BLaER1 treated with 17β-estradiol and CSF1 and Interleukin-3, amounts not matched to agents 10 nM and 100 nM (cell line): ENCODE measurements at regions not wholly inside any gene's neighbourhood (a gene's known extent, or its start where the extent isn't known, plus 50 kb on each side); places are given as distances from the start of the nearest gene placed in this dataset.
"Not testable (repeated sequence)": the region's sequence is repeated elsewhere in the genome, so short reads cannot be mapped to it uniquely, and the experiment has no call there.

Experiments
- H3K27ac ChIP-seq, 11 experiments: shearing (Covaris generic); formaldehyde crosslinking; 2 replicates each; pipeline ENCODE4 v1.8.1; 2022
- H3K27me3 ChIP-seq, 11 experiments: shearing (Covaris generic); formaldehyde crosslinking; 2 replicates each; pipeline ENCODE4 v1.8.1; 2022
- H3K36me3 ChIP-seq, 11 experiments: shearing (Covaris generic); formaldehyde crosslinking; 2 replicates each; pipeline ENCODE4 v1.8.1; 2022
- H3K4me1 ChIP-seq, 10 experiments: shearing (Covaris generic); formaldehyde crosslinking; 2 replicates each; pipeline ENCODE4 v1.8.1; 2022
- H3K4me2 ChIP-seq, 11 experiments: shearing (Covaris generic); formaldehyde crosslinking; 2 replicates each; pipeline ENCODE4 v1.8.1; 2022
- H3K4me3 ChIP-seq, 10 experiments: shearing (Covaris generic); formaldehyde crosslinking; 2 replicates each; pipeline ENCODE4 v1.8.1; 2022
- H3K9ac ChIP-seq, 11 experiments: shearing (Covaris generic); formaldehyde crosslinking; 2 replicates each; pipeline ENCODE4 v1.8.1; 2022
- H3K9me3 ChIP-seq, 11 experiments: shearing (Covaris generic); formaldehyde crosslinking; replicated peaks in 1 of 11; 2 replicates each; pipeline ENCODE4 v1.8.1; 2022
- H4K20me1 ChIP-seq, 11 experiments: shearing (Covaris generic); formaldehyde crosslinking; 2 replicates each; pipeline ENCODE4 v1.8.1; 2022
- Cebpa-rat ChIP-seq, 11 experiments: shearing (Covaris generic); IDR thresholded peaks; 2 replicates each; pipeline ENCODE4 v1.8.1; 2022

DNA sequence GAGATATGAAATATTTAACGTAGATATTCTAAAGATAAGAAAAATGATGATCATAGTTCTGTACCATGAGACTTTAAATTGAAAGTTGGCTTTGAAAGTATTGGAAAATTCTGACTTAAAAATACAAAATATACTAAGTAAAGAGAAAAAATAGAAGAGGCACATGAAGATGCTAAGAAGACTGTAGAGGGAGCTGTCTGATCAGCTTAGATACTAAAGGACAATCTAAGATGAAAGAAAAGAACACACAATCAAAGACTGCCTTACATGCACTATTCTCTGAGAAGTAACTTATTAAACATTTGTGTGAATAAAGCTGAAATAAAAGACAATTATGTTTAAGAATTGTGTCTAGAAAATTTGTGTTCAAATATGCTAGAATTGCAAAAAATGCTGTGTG, 55.1 kb downstream of the RBMXL2 start:
- peaks cover 13 to 23% (median 21%) of the 10 kb centered on the region in 11 experiments for H3K9me3 ChIP-seq
- H3K4me1 ChIP-seq, result no peaks in the 10 kb centered on the region
- H3K4me3 ChIP-seq, result no peak overlapping the region
- no peak overlapping the region for H3K4me2 ChIP-seq
- no peak overlapping the region for H3K9ac ChIP-seq
- H4K20me1 ChIP-seq, result no peaks in the 10 kb centered on the region
- TF ChIP-seq Cebpa-rat (IDR thresholded peaks at IDR 0.05), result no peak
- H3K36me3 ChIP-seq, result no peaks in the 10 kb centered on the region
- H3K27ac ChIP-seq, result no peak overlapping the region
- H3K27me3 ChIP-seq, result no peaks in the 10 kb centered on the region

DNA sequence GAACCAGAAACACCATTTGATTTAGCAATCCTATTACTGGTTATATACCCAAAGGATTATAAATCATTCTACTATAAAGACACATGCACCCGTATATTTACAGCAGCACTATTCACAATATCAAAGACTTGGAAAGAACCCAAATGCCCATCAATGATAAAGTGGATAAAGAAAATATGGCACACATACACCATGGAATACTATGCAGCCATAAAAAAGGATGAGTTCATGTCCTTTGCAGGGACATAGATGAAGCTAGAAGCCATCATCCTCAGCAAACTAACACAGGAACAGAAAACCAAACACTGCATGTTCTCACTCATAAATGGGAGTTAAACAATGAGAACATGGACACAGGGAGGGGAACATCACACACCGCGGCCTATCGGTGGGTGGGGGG, 61.3 kb downstream of the RBMXL2 start:
- peaks cover 0 to 19% (median 5%) of the 10 kb centered on the region in 10 experiments; a peak in 13 of 20 replicates for H3K4me1 ChIP-seq
- H3K9ac ChIP-seq, H3K4me3 ChIP-seq, H3K36me3 ChIP-seq, H3K4me2 ChIP-seq, H3K27me3 ChIP-seq, H4K20me1 ChIP-seq, H3K27ac ChIP-seq: not testable (repeated sequence)
- H3K9me3 ChIP-seq, result peaks cover 26 to 36% (median 31%) of the 10 kb centered on the region in 11 experiments

DNA sequence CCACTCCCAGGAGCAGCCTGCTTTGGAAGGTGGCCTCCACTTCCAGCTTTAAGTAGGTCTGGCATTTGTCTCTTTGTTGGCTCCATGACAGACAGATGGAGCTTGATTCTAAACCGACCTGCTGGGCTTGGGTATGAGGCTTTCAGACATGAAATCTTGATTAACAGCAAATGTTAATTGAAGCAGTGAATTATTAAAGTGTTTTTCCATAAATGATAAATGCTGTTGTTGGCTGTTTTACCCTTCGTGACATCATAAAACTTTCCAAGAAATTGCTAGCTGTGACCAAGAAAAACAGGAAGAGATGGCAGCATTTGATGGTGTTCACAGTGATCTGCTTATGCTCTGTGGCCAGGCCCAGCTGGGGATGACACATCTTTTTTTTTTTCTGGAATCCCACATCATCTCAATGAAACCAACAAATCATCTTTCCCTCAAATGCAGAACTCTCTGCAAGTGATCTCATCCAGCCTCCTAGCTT, 66.1 kb downstream of the RBMXL2 start:
- Histone ChIP-seq H3K27me3 (no peaks in the 10 kb centered on the region), H4K20me1 (no peaks in the 10 kb centered on the region), H3K4me3 (no peak overlapping the region), H3K36me3 (no peaks in the 10 kb centered on the region), H3K9me3 (peaks cover 0 to 4% (median 3%) of the 10 kb centered on the region in 11 experiments; a peak in 8 of 22 replicates), H3K4me1 (peaks cover 9 to 46% (median 28%) of the 10 kb centered on the region in 10 experiments; a peak in 19 of 20 replicates), H3K4me2 (peak overlapping the region in 7 of 11 experiments; percentile 9 to 63 (median 51); a peak in 12 of 22 replicates), H3K9ac (peak overlapping the region in 1 of 11 experiments; percentile 11; a peak in 1 of 22 replicates), H3K27ac (peak overlapping the region in 8 of 11 experiments; percentile 32 to 73 (median 56); a peak in 11 of 22 replicates)
- TF ChIP-seq Cebpa-rat (IDR thresholded peaks at IDR 0.05), result no peak

DNA sequence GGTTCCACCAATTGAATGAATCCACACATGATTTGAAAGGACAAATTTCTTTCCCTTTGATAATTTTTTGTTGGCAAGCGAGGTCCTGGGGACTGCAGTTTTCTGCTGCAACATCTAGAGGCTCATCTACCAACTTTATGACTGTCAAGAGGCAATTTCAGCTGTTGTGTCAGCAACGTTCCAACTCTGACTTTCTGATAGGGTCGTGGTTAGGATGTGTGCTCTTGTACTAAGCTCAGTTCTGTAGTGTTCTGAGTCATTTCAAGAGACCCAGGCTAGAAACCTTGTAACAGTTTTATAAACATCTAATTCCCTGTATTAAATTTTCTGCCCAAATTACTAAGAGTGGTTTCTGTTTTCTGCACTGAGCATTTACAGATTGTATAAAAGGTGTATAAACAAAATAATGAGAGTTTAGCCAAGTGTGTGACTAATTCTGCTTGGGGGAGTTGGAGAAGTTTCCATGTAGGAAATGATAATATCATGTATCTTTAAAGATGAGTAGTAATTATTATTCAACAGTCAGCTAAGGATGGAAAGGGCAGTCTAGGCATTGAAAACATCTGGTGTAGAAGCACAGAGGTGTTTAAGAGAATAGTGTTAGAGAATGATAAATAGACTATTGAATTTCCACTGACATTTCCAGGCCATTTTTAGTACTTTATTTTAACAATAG, 72.2 kb downstream of the RBMXL2 start:
- Histone ChIP-seq H3K36me3 (no peaks in the 10 kb centered on the region), H3K4me3 (no peak overlapping the region), H3K9ac (no peak overlapping the region), H4K20me1 (no peaks in the 10 kb centered on the region), H3K27ac (no peak overlapping the region), H3K27me3 (no peaks in the 10 kb centered on the region), H3K9me3 (no peaks in the 10 kb centered on the region), H3K4me1 (peaks cover 9 to 22% (median 15%) of the 10 kb centered on the region in 10 experiments; a peak in 19 of 20 replicates), H3K4me2 (no peak overlapping the region)
- TF ChIP-seq Cebpa-rat (IDR thresholded peaks at IDR 0.05), result no peak

DNA sequence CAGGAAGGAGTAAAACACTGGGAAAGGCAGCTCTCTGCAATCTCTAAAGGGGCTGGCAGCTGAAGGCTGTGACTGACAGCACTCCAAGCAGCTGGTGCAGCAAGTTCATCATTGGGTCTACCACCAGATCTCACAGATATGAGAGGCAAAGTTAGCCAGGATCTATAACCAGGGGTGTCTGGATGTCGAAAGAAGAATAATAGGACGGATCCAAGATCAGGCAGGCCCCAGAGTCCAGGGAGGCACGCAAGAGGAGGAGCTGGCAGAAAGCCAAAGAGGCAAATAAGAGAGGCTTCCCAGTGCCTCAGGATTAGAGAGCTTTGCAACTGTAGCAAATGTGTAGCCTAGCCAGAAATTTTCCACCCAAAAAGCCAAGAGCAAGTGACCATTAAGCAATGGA, 77.1 kb downstream of the RBMXL2 start:
- H3K36me3 ChIP-seq, result no peaks in the 10 kb centered on the region
- H3K4me2 ChIP-seq, result no peak overlapping the region
- H3K27me3 ChIP-seq, result no peaks in the 10 kb centered on the region
- H3K9me3 ChIP-seq, result no peaks in the 10 kb centered on the region
- no peaks in the 10 kb centered on the region for H3K4me1 ChIP-seq
- no peak overlapping the region for H3K4me3 ChIP-seq
- no peak overlapping the region for H3K9ac ChIP-seq
- TF ChIP-seq Cebpa-rat (IDR thresholded peaks at IDR 0.05), result no peak
- H3K27ac ChIP-seq, result no peak overlapping the region
- H4K20me1 ChIP-seq, result no peaks in the 10 kb centered on the region

DNA sequence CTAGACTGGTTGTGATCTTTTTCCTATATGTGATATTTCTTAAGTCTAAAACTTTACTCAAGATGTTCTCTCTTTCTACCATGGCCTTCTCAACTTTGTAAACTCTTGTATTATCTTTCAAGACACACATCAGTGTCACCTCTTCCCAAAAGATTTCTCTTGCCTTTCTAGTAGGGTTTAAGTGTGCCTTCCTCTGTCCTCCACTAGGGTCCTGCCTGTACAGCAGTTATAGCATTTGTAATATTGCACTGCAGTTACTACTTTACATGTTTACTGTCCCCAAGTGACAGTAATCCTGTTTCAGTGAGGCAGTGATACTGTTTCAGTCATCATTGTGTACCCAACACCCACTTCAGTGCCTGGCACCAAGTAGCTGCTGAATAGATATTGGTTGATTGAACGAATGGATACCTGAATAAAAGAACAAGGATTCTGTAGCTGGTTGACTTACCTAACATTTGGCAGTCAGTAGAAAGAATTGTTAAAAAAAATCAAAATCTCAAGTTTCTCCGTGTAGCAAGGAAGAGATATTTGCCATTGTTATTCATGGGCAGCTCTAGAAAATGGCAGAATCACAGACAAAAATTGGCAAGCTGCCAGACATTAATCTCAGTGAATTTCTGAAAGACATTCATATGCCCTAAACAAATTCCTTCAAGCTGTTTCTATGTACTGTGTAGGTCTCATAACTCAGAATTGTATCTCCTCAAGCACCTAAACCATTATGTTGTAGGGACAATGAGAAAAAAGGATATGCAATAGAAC, 79.4 kb downstream of the RBMXL2 start:
- Histone ChIP-seq H3K4me3 (no peak overlapping the region), H3K27me3 (no peaks in the 10 kb centered on the region), H3K36me3 (no peaks in the 10 kb centered on the region), H3K4me2 (no peak overlapping the region), H3K4me1 (no peaks in the 10 kb centered on the region), H4K20me1 (no peaks in the 10 kb centered on the region), H3K27ac (no peak overlapping the region), H3K9ac (no peak overlapping the region), H3K9me3 (no peaks in the 10 kb centered on the region)
- TF ChIP-seq Cebpa-rat (IDR thresholded peaks at IDR 0.05), result no peak

DNA sequence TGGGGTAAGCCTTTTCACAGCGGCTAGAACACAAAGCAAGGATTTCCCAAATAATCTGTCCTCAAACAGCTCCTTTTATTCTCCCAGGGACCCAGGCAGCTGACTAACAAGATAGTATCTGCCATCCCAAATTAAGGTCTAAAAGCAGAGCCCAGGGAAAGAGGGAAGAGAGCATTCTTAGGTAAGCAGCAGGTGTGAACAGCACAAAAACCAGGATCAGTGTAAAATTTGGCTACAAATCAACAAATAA, 79.9 kb downstream of the RBMXL2 start:
- H3K4me1 ChIP-seq, result no peaks in the 10 kb centered on the region
- H3K4me2 ChIP-seq, result no peak overlapping the region
- no peak overlapping the region for H3K9ac ChIP-seq
- no peaks in the 10 kb centered on the region for H3K27me3 ChIP-seq
- H3K4me3 ChIP-seq, result no peak overlapping the region
- H3K27ac ChIP-seq, result no peak overlapping the region
- no peaks in the 10 kb centered on the region for H3K9me3 ChIP-seq
- H4K20me1 ChIP-seq, result no peaks in the 10 kb centered on the region
- no peaks in the 10 kb centered on the region for H3K36me3 ChIP-seq
- no peak for TF ChIP-seq Cebpa-rat (IDR thresholded peaks at IDR 0.05)

DNA sequence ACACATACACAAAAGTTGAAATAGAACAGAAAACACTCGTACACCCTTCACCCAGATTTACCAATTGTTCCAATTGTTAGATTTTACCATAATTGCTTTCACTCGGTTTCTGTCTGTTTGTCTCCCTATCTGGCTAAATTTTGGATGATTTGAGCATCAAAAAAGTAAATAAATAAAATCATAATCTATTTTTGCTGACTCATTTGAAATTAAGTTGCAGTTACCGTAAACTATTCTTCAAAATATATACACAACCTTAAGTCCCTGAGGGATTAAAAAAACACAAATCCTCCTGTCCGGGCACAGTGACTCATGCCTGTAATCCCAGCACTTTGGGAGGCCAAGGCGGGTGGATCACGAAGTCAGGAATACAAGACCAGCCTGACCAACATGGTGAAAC, 81.3 kb upstream of the SYT9 start:
- Histone ChIP-seq H3K27ac (no peak overlapping the region), H3K4me1 (no peaks in the 10 kb centered on the region), H3K4me2 (no peak overlapping the region), H4K20me1 (no peaks in the 10 kb centered on the region), H3K27me3 (no peaks in the 10 kb centered on the region), H3K9me3 (no peaks in the 10 kb centered on the region), H3K9ac (no peak overlapping the region), H3K36me3 (no peaks in the 10 kb centered on the region), H3K4me3 (no peak overlapping the region)
- no peak for TF ChIP-seq Cebpa-rat (IDR thresholded peaks at IDR 0.05)

DNA sequence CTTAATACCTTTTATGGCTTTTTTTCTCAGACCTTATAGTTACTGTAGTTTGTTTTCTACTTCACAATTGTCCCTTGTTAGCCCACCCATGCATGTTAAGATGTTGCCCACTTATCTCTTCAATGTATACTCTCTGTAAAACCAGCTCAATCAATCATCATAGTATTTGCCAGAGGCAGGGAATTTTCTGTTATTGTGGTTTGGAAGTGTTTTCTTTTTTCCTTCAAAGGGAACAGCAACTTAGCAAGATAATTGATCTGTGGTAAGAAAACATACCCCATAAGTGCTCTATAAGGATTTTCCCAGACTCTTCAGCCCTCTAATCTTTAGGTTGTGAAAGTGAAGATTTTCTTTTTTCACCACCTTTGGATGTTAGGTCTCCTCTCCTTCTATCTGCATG, 76.7 kb upstream of the SYT9 start:
- Histone ChIP-seq H4K20me1 (no peaks in the 10 kb centered on the region), H3K4me3 (no peak overlapping the region), H3K27ac (no peak overlapping the region), H3K36me3 (no peaks in the 10 kb centered on the region), H3K9ac (no peak overlapping the region), H3K4me1 (no peaks in the 10 kb centered on the region), H3K9me3 (no peaks in the 10 kb centered on the region), H3K27me3 (no peaks in the 10 kb centered on the region), H3K4me2 (no peak overlapping the region)
- TF ChIP-seq Cebpa-rat (IDR thresholded peaks at IDR 0.05), result no peak

DNA sequence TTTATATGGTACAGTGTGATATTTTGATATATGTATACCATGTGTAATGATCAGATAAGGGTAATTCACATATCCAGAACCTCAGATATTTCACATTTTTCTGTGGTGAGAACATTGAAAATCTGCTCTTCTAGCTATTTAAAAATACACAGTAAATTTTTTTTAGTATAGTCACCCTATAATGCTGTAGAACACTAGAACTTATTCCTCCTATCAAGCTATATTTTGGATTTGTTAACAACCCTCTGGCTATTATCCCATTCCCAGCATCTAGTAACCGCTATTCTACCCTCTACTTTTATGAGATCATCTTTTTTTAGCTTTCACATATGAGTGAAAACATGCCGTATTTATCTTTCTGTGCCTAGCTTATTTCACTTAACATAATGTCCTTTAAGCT, 65.5 kb upstream of the SYT9 start:
- no peak overlapping the region for H3K4me2 ChIP-seq
- no peak overlapping the region for H3K4me3 ChIP-seq
- no peak for TF ChIP-seq Cebpa-rat (IDR thresholded peaks at IDR 0.05)
- peaks cover 0 to 8% (median 0%) of the 10 kb centered on the region in 11 experiments; a peak in 3 of 22 replicates for H3K9me3 ChIP-seq
- no peaks in the 10 kb centered on the region for H3K36me3 ChIP-seq
- H3K9ac ChIP-seq, result no peak overlapping the region
- H3K4me1 ChIP-seq, result no peaks in the 10 kb centered on the region
- H3K27ac ChIP-seq, result no peak overlapping the region
- no peaks in the 10 kb centered on the region for H4K20me1 ChIP-seq
- H3K27me3 ChIP-seq, result no peaks in the 10 kb centered on the region
